Loucy (cell line): ENCODE measurements at regions not wholly inside any gene's neighbourhood (a gene's known extent, or its start where the extent isn't known, plus 50 kb on each side); places are given as distances from the start of the nearest gene placed in this dataset.

Source experiments
- H2AFZ ChIP-seq: fragments of 200-600 bp; sonication (generic); 2 replicates; pipeline ENCODE4 v1.6.0; 2016; ENCODE audit warnings: antibody characterized with exemption, mild to moderate bottlenecking, low read length, moderate library complexity
- H3F3A ChIP-seq: fragments of 200-600 bp; 2 replicates; pipeline ENCODE4 v1.6.0; 2016; ENCODE audit warnings: antibody characterized with exemption, low read depth, mild to moderate bottlenecking
- H3K27me3 ChIP-seq: fragments of 200-600 bp; sonication (generic); 2 replicates; pipeline ENCODE4 v1.6.1; 2014; ENCODE audit warnings: low read length, mild to moderate bottlenecking; ENCODE audit not compliant: insufficient read depth, poor library complexity, severe bottlenecking
- H3K36me3 ChIP-seq: fragments of 200-600 bp; sonication (generic); 2 replicates; pipeline ENCODE4 v1.6.1; 2016; ENCODE audit warnings: low read length; ENCODE audit not compliant: insufficient read depth
- H3K4me1 ChIP-seq: fragments of 200-600 bp; sonication (generic); 2 replicates; pipeline ENCODE4 v1.5.1; 2014; ENCODE audit warnings: low read length, mild to moderate bottlenecking; ENCODE audit not compliant: insufficient read depth, poor library complexity, severe bottlenecking
- H3K4me2 ChIP-seq: fragments of 200-600 bp; sonication (generic); 2 replicates; pipeline ENCODE4 v1.6.0; 2014; ENCODE audit warnings: antibody characterized with exemption, low read length, low read depth, mild to moderate bottlenecking; ENCODE audit not compliant: poor library complexity, severe bottlenecking
- H3K4me3 ChIP-seq: fragments of 200-600 bp; sonication (generic); 2 replicates; pipeline ENCODE4 v1.5.1; 2014; ENCODE audit warnings: low read length, mild to moderate bottlenecking, mixed read lengths; ENCODE audit not compliant: poor library complexity, severe bottlenecking
- H3K79me2 ChIP-seq: fragments of 200-600 bp; sonication (generic); 2 replicates; pipeline ENCODE4 v1.6.1; 2014; ENCODE audit warnings: low read length; ENCODE audit not compliant: insufficient read depth
- H3K9ac ChIP-seq: fragments of 200-600 bp; sonication (generic); 2 replicates; pipeline ENCODE4 v1.6.0; 2014; ENCODE audit warnings: mild to moderate bottlenecking, low read depth, low read length, moderate library complexity; ENCODE audit not compliant: poor library complexity, severe bottlenecking
- H3K9me2 ChIP-seq: fragments of 200-600 bp; sonication (generic); replicated peaks from 2 replicates; pipeline ENCODE4 v1.6.1; 2016; ENCODE audit warnings: low read depth, low read length, mixed read lengths
- H3K9me3 ChIP-seq: fragments of 200-600 bp; sonication (generic); 2 replicates; pipeline ENCODE4 v1.6.1; 2014; ENCODE audit warnings: mild to moderate bottlenecking, antibody characterized with exemption, low read length, low read depth; ENCODE audit not compliant: insufficient read depth
- H4K20me1 ChIP-seq: fragments of 200-600 bp; sonication (generic); 2 replicates; pipeline ENCODE4 v1.6.0; 2014; ENCODE audit warnings: antibody characterized with exemption, low read length, mild to moderate bottlenecking; ENCODE audit not compliant: insufficient read depth, poor library complexity, severe bottlenecking
- CTCF ChIP-seq: fragments of 200-600 bp; sonication (generic); conservative IDR thresholded peaks from 2 replicates; pipeline ENCODE4 v1.5.1; 2014; ENCODE audit warnings: mild to moderate bottlenecking, antibody characterized with exemption, low read length
- EZH2phosphoT487 ChIP-seq: fragments of 200-600 bp; IDR thresholded peaks from 2 replicates; pipeline ENCODE4 v1.6.1; 2018; ENCODE audit warnings: antibody characterized with exemption, mild to moderate bottlenecking, moderate library complexity, borderline replicate concordance

- TF ChIP-seq CTCF (no peak), EZH2phosphoT487 (no peak)
- no peaks in the 10 kb centered on the region for H4K20me1 ChIP-seq
- no peaks in the 10 kb centered on the region for H3K9me2 ChIP-seq
- no peaks in the 10 kb centered on the region for H3K27me3 ChIP-seq
- no peak overlapping the region for H3K4me3 ChIP-seq
- H3K36me3 ChIP-seq = no peaks in the 10 kb centered on the region
- H3K4me1 ChIP-seq = no peaks in the 10 kb centered on the region
- H3K9me3 ChIP-seq = no peaks in the 10 kb centered on the region
- no peaks in the 10 kb centered on the region for H3F3A ChIP-seq
- no peaks in the 10 kb centered on the region for H3K79me2 ChIP-seq
- no peak overlapping the region for H2AFZ ChIP-seq
- H3K9ac ChIP-seq = no peak overlapping the region
- no peak overlapping the region for H3K4me2 ChIP-seq
Measured at GRCh38 chr5:121667292-121667691, 184.4 kb upstream of the FTMT start.

GRCh38 chr5:121668635-121669034 lies 183.0 kb upstream of the FTMT start:
- H3F3A ChIP-seq = no peaks in the 10 kb centered on the region
- no peaks in the 10 kb centered on the region for H3K4me1 ChIP-seq
- H3K9ac ChIP-seq = no peak overlapping the region
- no peak overlapping the region for H3K4me3 ChIP-seq
- H4K20me1 ChIP-seq = no peaks in the 10 kb centered on the region
- H2AFZ ChIP-seq = no peak overlapping the region
- no peaks in the 10 kb centered on the region for H3K27me3 ChIP-seq
- no peak for TF ChIP-seq EZH2phosphoT487
- no peak for TF ChIP-seq CTCF
- no peaks in the 10 kb centered on the region for H3K79me2 ChIP-seq
- H3K9me2 ChIP-seq = no peaks in the 10 kb centered on the region
- no peak overlapping the region for H3K4me2 ChIP-seq
- H3K36me3 ChIP-seq = no peaks in the 10 kb centered on the region
- no peaks in the 10 kb centered on the region for H3K9me3 ChIP-seq

- TF ChIP-seq EZH2phosphoT487 (no peak), CTCF (no peak)
- Histone ChIP-seq H3K4me1 (no peaks in the 10 kb centered on the region), H3K4me2 (no peak overlapping the region)
Measured at GRCh38 chr5:121671624-121672023, 180.1 kb upstream of the FTMT start.

More at GRCh38 chr5:121671624-121672023, 180.1 kb upstream of the FTMT start:
- Histone ChIP-seq H3K9ac (no peak overlapping the region), H3K36me3 (no peaks in the 10 kb centered on the region), H3F3A (no peaks in the 10 kb centered on the region), H4K20me1 (no peaks in the 10 kb centered on the region), H3K27me3 (no peaks in the 10 kb centered on the region), H2AFZ (no peak overlapping the region), H3K9me2 (no peaks in the 10 kb centered on the region), H3K9me3 (no peaks in the 10 kb centered on the region), H3K79me2 (no peaks in the 10 kb centered on the region), H3K4me3 (no peak overlapping the region)
